Psoas muscle (tissue), 7 donors: ENCODE measurements at regions not wholly inside any gene's neighbourhood (a gene's known extent, or its start where the extent isn't known, plus 50 kb on each side); places are given as distances from the start of the nearest gene placed in this dataset.

Experiments
- ATAC-seq, 4 donors: fragments of 200-7000 bp; cut with Tn5 transposase; one replicate each; pipeline ENCODE4 v1.9.1; 2020; ENCODE audit warnings: moderate library complexity in 3 of 4, mild to moderate bottlenecking in 2 of 4
- DNase-seq, 2 donors: peaks; one replicate each; pipeline ENCODE4 v3.0.0-alpha.2; 2020
- H3K27ac ChIP-seq: fragments of 200-600 bp; one replicate; pipeline ENCODE4 v1.8.0; 2022
- H3K27me3 ChIP-seq, 3 donors: fragments of 200-600 bp in 1 of 3; one replicate each; pipeline versions ENCODE4 v1.6.1 to v1.8.0; 2013 to 2022; ENCODE audit warnings: low read length in 2 of 3, mild to moderate bottlenecking in 2 of 3, moderate library complexity in 1 of 3; ENCODE audit not compliant: insufficient read depth in 3 of 3
- H3K36me3 ChIP-seq, 2 donors: fragments of 200-600 bp in 1 of 2; one replicate each; pipeline versions ENCODE4 v1.6.1 to v1.8.0; 2013 to 2022; ENCODE audit warnings: low read depth in 1 of 2, mild to moderate bottlenecking in 1 of 2, moderate library complexity in 1 of 2; ENCODE audit not compliant: insufficient read depth in 1 of 2
- H3K4me1 ChIP-seq: fragments of 200-600 bp; one replicate; pipeline ENCODE4 v1.8.0; 2022
- H3K4me3 ChIP-seq: fragments of 200-600 bp; one replicate; pipeline ENCODE4 v1.8.0; 2022; ENCODE audit warnings: mild to moderate bottlenecking
- H3K9me3 ChIP-seq: fragments of 200-600 bp; one replicate; pipeline ENCODE4 v1.8.0; 2022
- CTCF ChIP-seq: fragments of 200-600 bp; IDR thresholded peaks from one replicate; pipeline ENCODE4 v1.8.0; 2022; ENCODE audit warnings: antibody characterized with exemption
- WGBS, 3 donors: extraction: QIAGEN DNeasy Blood & Tissue Kit; methylation state at CpG; one replicate each; pipeline versions ENCODE4 v1.1.6 to v1.1.7; 2013; 5-methylcytosine and 5-hydroxymethylcytosine counted together
- intact Hi-C, 2 donors: fragments of 100-400 bp; cut with DNase I; formaldehyde crosslinking; loops; one replicate each; pipeline versions ENCODE4 v1.11.0 to v1.14.2; 2022
- donor health status: healthy with polysubstance abuse.
- donor health status: DM: no; HTN: no; CAD: no; lungs with moderate emphysema.
- donor health status: Bipolar disorder and iron deficiency.
- donor health status: healthy.
- donor health status: DM: yes; HTN: yes; CAD: no.
- donor health status: DM: no; HTN: no; CAD: no.
- donor health status: DM: yes; HTN: yes; CAD: no.

DNA sequence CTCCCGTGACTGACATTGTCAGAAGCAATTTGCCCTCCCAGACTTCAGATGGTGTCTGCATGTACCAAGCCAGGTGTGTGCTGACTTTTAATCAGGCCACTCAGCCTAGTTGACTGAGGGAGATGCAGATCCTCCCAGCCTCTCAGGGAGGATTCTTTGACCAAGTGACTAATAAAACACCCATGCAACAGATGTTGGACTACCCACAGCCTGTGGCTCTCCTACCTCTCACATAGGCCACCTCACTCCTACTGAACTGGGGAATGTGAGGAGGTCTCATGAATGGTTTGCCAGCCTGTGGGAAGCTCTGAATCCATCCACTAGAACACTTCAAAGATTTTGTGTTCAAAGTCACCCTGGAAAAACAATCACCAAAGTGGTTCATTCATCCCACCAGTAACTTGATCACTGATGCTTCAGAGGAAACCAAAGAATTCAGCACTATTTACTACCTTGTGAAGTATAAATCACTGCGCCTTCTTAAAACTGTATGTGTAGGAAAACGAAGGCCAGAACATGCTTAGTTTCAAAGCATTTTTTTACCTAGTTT lies 80.1 kb downstream of the ESM1 start:
- no peak for ATAC-seq
- 91 to 99% (median 94%) methylated on average over 3 of the region's 3 CpGs for WGBS, 3 donors
- Histone ChIP-seq H3K4me1 (no peaks in the 10 kb centered on the region), H3K27ac (no peak overlapping the region), H3K9me3 (no peaks in the 10 kb centered on the region), H3K36me3 (no peaks in the 10 kb centered on the region), H3K27me3 (no peaks in the 10 kb centered on the region), H3K4me3 (no peak overlapping the region)
- intact Hi-C loops, result loop anchor here (2.0 to 5.0 kb wide), 2 partner anchors 237 to 241 kb away; no protein-coding TSS in a partner anchor
- no peak for DNase-seq
- TF ChIP-seq CTCF, result no peak

GRCh38 chr5:54904425-54904824 lies 81.0 kb downstream of the ESM1 start:
- Histone ChIP-seq H3K4me1 (no peaks in the 10 kb centered on the region), H3K36me3 (no peaks in the 10 kb centered on the region), H3K9me3 (no peaks in the 10 kb centered on the region), H3K27ac (no peak overlapping the region), H3K27me3 (no peaks in the 10 kb centered on the region), H3K4me3 (no peak overlapping the region)
- no peak for TF ChIP-seq CTCF
- WGBS, 3 donors, result 85 to 90% (median 88%) methylated on average over 2 of the region's 2 CpGs
- intact Hi-C loops, result loop anchor here in 1 of 2 donors (2.0 kb wide), 1 partner anchor 242 kb away; no protein-coding TSS in a partner anchor
- DNase-seq (no peak), ATAC-seq (no peak)

DNA sequence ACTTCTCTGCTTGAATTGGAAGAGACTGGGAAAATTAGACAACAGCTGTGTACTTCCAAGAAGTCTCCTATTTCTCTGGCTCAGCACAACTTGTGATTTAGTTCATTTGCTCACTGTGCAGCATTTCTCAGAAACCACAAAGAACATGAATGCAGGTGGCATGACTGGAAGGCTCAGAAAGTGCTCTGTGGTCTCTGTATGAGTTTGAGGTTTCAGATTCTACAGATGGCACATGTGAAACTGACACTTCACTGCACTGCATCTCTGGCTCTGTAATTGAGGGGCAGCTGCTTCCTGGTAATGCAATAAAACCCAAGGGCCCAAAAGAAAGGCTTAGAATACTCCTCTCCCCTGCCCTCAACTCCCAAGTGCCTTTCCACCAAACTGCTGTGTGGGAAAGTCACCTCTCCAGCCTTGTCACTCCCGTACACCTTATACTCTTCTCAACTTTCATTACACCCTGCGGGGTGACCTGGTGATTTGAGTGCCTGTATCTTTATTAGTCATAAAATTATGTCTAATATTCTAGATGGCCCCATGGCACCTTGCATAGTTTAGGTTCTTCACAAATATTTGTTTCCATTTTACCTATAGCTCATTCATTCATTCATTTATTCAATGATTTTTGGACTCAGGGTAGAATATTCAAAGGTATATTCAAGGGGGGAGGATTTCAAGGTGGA lies 82.5 kb downstream of the ESM1 start:
- 25 to 42% (median 25%) methylated on average over 2 of the region's 2 CpGs for WGBS, 3 donors
- no peaks in the 10 kb centered on the region for H3K36me3 ChIP-seq
- no peaks in the 10 kb centered on the region for H3K9me3 ChIP-seq
- no peak overlapping the region for H3K4me3 ChIP-seq
- DNase-seq (no peak), ATAC-seq (peak; percentile 41 to 61 (median 48))
- no peaks in the 10 kb centered on the region for H3K27me3 ChIP-seq
- H3K4me1 ChIP-seq, result no peaks in the 10 kb centered on the region
- no peak overlapping the region for H3K27ac ChIP-seq
- TF ChIP-seq CTCF, result no peak
- intact Hi-C loops, result no loop called here

DNA sequence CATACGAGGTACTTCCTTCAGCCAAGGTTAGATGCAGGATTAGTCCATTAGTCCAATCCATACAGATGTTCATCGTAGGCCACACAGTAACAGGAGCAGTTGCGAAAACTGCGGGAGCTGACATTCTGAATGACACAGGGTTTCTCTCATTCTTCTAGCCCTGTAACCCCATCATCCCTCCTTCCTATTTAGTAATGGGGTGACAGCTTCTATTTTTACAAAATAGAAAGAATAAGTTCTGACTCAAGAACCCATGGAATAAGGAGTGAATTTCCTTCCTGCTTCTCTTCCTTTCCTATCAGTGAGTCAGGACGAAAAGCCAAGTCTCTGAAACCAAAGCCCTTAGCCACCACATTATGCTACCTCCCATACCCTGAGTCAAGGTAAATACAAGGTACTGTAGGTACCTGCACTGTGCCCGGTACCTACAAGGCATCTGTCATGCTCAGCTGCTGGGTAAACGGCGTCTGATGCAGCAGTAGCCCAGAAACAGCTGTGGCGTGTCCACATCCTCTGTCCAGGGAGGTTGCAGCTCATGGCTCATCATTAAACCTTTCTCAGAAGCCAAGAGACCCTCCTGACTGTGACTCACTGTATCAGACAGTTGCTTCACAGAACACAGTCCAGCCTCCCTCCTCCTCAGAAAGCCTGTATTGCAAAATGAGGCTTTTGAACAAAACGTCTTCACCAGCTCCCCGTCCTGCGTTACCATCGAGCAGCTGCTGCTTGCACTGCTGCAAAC lies 84.2 kb downstream of the ESM1 start:
- no peak for TF ChIP-seq CTCF
- no peaks in the 10 kb centered on the region for H3K36me3 ChIP-seq
- intact Hi-C loops, result no loop called here
- no peaks in the 10 kb centered on the region for H3K9me3 ChIP-seq
- WGBS, 3 donors, result 45 to 52% (median 49%) methylated on average over 13 of the region's 13 CpGs
- no peak overlapping the region for H3K27ac ChIP-seq
- H3K4me1 ChIP-seq, result no peaks in the 10 kb centered on the region
- H3K27me3 ChIP-seq, result no peaks in the 10 kb centered on the region
- H3K4me3 ChIP-seq, result no peak overlapping the region
- ATAC-seq, result peak; percentile 57 to 86 (median 75)
- DNase-seq, result peak; percentile 42 to 64
